Caco-2 (cell line): ENCODE measurements at regions not wholly inside any gene's neighbourhood (a gene's known extent, or its start where the extent isn't known, plus 50 kb on each side); places are given as distances from the start of the nearest gene placed in this dataset.

ENCODE experiments used
- BruUV-seq: library from RNA; stranded (reverse); fragments of 400-500 nt; replicated peaks from 2 replicates; lab custom pipeline; 2021; lab: Mats Ljungman, UMichigan
- CTCF ChIA-PET: fragments of 300-600 bp; sonication (Branson Sonifier 250); formaldehyde crosslinking; loops from one replicate; lab custom pipeline; 2022; ENCODE audit warnings: antibody characterized with exemption; lab: Charles Lee
- POLR2A ChIA-PET: fragments of 300-600 bp; sonication (Branson Sonifier 250); formaldehyde crosslinking; loops from one replicate; lab custom pipeline; 2022; ENCODE audit warnings: antibody characterized with exemption; lab: Charles Lee
- DNase-seq, 2 experiments: peaks; one replicate each; pipeline versions ENCODE4 v3.0.0 to v3.0.0-alpha.2; 2020 to 2022
- H3K27me3 ChIP-seq: replicated peaks from 2 replicates; pipeline ENCODE4 v1.6.0; 2011; ENCODE audit warnings: low read length; ENCODE audit not compliant: control insufficient read depth, insufficient read depth
- H3K36me3 ChIP-seq: 2 replicates; pipeline ENCODE4 v1.5.1; 2011; ENCODE audit warnings: low read length; ENCODE audit not compliant: control insufficient read depth, insufficient read depth
- H3K4me1 ChIP-seq: fragments of 250-450 bp; sonication (Bioruptor Pico); 2 replicates; pipeline ENCODE4 v1.5.1; 2020; ENCODE audit warnings: mild to moderate bottlenecking
- H3K4me3 ChIP-seq: 2 replicates; pipeline ENCODE4 v1.5.1; 2011; ENCODE audit warnings: low read depth, mild to moderate bottlenecking, control low read depth, low read length
- H3K9me3 ChIP-seq: fragments of 250-450 bp; sonication (Bioruptor Pico); 2 replicates; pipeline ENCODE4 v1.5.1; 2020; ENCODE audit warnings: mild to moderate bottlenecking, moderate library complexity
- H3K27ac Mint-ChIP-seq: one replicate; pipeline ENCODE4 v1.8.0; 2022; ENCODE audit warnings: mixed read lengths; ENCODE audit not compliant: unreplicated experiment
- H3K27me3 Mint-ChIP-seq: one replicate; pipeline ENCODE4 v1.8.0; 2022; ENCODE audit warnings: mixed read lengths; ENCODE audit not compliant: insufficient read depth, unreplicated experiment
- H3K36me3 Mint-ChIP-seq: one replicate; pipeline ENCODE4 v1.8.0; 2022; ENCODE audit warnings: mild to moderate bottlenecking, mixed read lengths; ENCODE audit not compliant: insufficient read depth, unreplicated experiment
- H3K4me1 Mint-ChIP-seq: one replicate; pipeline ENCODE4 v1.8.0; 2022; ENCODE audit warnings: low read depth, mixed read lengths; ENCODE audit not compliant: unreplicated experiment
- H3K4me3 Mint-ChIP-seq: one replicate; pipeline ENCODE4 v1.8.0; 2022; ENCODE audit warnings: mild to moderate bottlenecking, moderate library complexity, mixed read lengths; ENCODE audit not compliant: unreplicated experiment
- H3K9me3 Mint-ChIP-seq: one replicate; pipeline ENCODE4 v1.8.0; 2022; ENCODE audit warnings: mixed read lengths; ENCODE audit not compliant: unreplicated experiment
- CTCF ChIP-seq, 2 experiments: fragments of 200-600 bp in 1 of 2; IDR thresholded peaks; 1 replicate in 1 of 2; 2 replicates in 1 of 2; pipeline versions ENCODE4 v1.5.1 to v1.8.0; 2011 to 2022; ENCODE audit warnings: antibody characterized with exemption in 1 of 2, control low read depth in 1 of 2, inconsistent platforms in 1 of 2, low read depth in 1 of 2, low read length in 1 of 2, mild to moderate bottlenecking in 1 of 2, moderate library complexity in 1 of 2; ENCODE audit not compliant: insufficient read depth in 1 of 2, severe bottlenecking in 1 of 2, unreplicated experiment in 1 of 2
- intact Hi-C: fragments of 100-400 bp; cut with micrococcal nuclease; formaldehyde crosslinking; loops from one replicate; pipeline ENCODE4 v1.10.0; 2022; ENCODE audit not compliant: unreplicated experiment

GRCh38 chr12:115394496-115395220, 710.7 kb upstream of the TBX3 start:
- Mint-ChIP-seq H3K27ac (peak overlapping the region; percentile 62), H3K4me3 (peak overlapping the region; percentile 21), H3K9me3 (peaks cover 22% of the 10 kb centered on the region), H3K4me1 (peaks cover 42% of the 10 kb centered on the region), H3K36me3 (no peaks in the 10 kb centered on the region), H3K27me3 (no peaks in the 10 kb centered on the region)
- Histone ChIP-seq H3K9me3 (peaks cover 4% of the 10 kb centered on the region; the same call in 1 of the 2 replicates), H3K4me1 (peaks cover 20% of the 10 kb centered on the region), H3K36me3 (no peaks in the 10 kb centered on the region), H3K4me3 (no peak overlapping the region), H3K27me3 (no peaks in the 10 kb centered on the region)
- ChIA-PET CTCF (no interaction called here), POLR2A (no interaction called here)
- DNase-seq, result no peak
- intact Hi-C loops, result no loop called here
- no peak for TF ChIP-seq CTCF (IDR thresholded peaks at IDR 0.05; ENCODE audit: insufficient read depth in 1 of 2, low read depth in 1 of 2, low read length in 1 of 2, severe bottlenecking in 1 of 2, unreplicated experiment in 1 of 2)
- no TSS peak for BruUV-seq

GRCh38 chr12:115388139-115388538, 704.2 kb upstream of the TBX3 start:
- no peaks in the 10 kb centered on the region for H3K27me3 Mint-ChIP-seq
- H3K36me3 Mint-ChIP-seq, result peaks cover 6% of the 10 kb centered on the region
- CTCF ChIA-PET, result no interaction called here
- no peak overlapping the region for H3K27ac Mint-ChIP-seq
- H3K27me3 ChIP-seq, result no peaks in the 10 kb centered on the region
- H3K36me3 ChIP-seq, result no peaks in the 10 kb centered on the region
- H3K4me3 ChIP-seq, result no peak overlapping the region
- no peak for TF ChIP-seq CTCF (IDR thresholded peaks at IDR 0.05; ENCODE audit: insufficient read depth in 1 of 2, low read depth in 1 of 2, low read length in 1 of 2, severe bottlenecking in 1 of 2, unreplicated experiment in 1 of 2)
- H3K4me1 Mint-ChIP-seq, result peaks cover 11% of the 10 kb centered on the region
- H3K4me1 ChIP-seq, result no peaks in the 10 kb centered on the region
- no peaks in the 10 kb centered on the region for H3K9me3 ChIP-seq
- POLR2A ChIA-PET, result no interaction called here
- DNase-seq, result no peak
- no TSS peak for BruUV-seq
- intact Hi-C loops, result no loop called here
- peaks cover 13% of the 10 kb centered on the region for H3K9me3 Mint-ChIP-seq
- no peak overlapping the region for H3K4me3 Mint-ChIP-seq

- no peaks in the 10 kb centered on the region for H3K4me1 ChIP-seq
- no peak for TF ChIP-seq CTCF (IDR thresholded peaks at IDR 0.05; ENCODE audit: insufficient read depth in 1 of 2, low read depth in 1 of 2, low read length in 1 of 2, severe bottlenecking in 1 of 2, unreplicated experiment in 1 of 2)
- Mint-ChIP-seq H3K27ac (no peak overlapping the region), H3K4me1 (peaks cover 11% of the 10 kb centered on the region), H3K4me3 (no peak overlapping the region), H3K27me3 (no peaks in the 10 kb centered on the region), H3K36me3 (peaks cover 6% of the 10 kb centered on the region), H3K9me3 (peaks cover 13% of the 10 kb centered on the region)
- H3K4me3 ChIP-seq, result no peak overlapping the region
- CTCF ChIA-PET, result no interaction called here
- POLR2A ChIA-PET, result no interaction called here
- H3K27me3 ChIP-seq, result no peaks in the 10 kb centered on the region
- DNase-seq, result no peak
- H3K36me3 ChIP-seq, result no peaks in the 10 kb centered on the region
- intact Hi-C loops, result no loop called here
- H3K9me3 ChIP-seq, result no peaks in the 10 kb centered on the region
- BruUV-seq, result no TSS peak
These were observed 703.5 kb upstream of the TBX3 start for GRCh38 chr12:115387467-115387901.
